Ectodermal cell (in vitro differentiated cells): ENCODE measurements at regions not wholly inside any gene's neighbourhood (a gene's known extent, or its start where the extent isn't known, plus 50 kb on each side); places are given as distances from the start of the nearest gene placed in this dataset.
"Not testable (repeated sequence)": the region's sequence is repeated elsewhere in the genome, so short reads cannot be mapped to it uniquely, and the experiment has no call there.

ENCODE experiments used
- H3K27ac ChIP-seq: 2 replicates; pipeline ENCODE4 v1.7.0; 2013; ENCODE audit warnings: mild to moderate bottlenecking, low read depth, low read length; ENCODE audit not compliant: insufficient read depth, poor library complexity, severe bottlenecking
- H3K27me3 ChIP-seq: 2 replicates; pipeline ENCODE4 v1.7.0; 2013; ENCODE audit warnings: mild to moderate bottlenecking, low read length; ENCODE audit not compliant: insufficient read depth, control insufficient read depth, poor library complexity, severe bottlenecking
- H3K36me3 ChIP-seq: one replicate; pipeline ENCODE4 v1.7.0; 2013; ENCODE audit warnings: low read length; ENCODE audit not compliant: control insufficient read depth, insufficient read depth
- H3K4me1 ChIP-seq: one replicate; pipeline ENCODE4 v1.7.0; 2013; ENCODE audit warnings: low read length; ENCODE audit not compliant: control insufficient read depth, insufficient read depth
- H3K4me3 ChIP-seq: 2 replicates; pipeline ENCODE4 v1.7.0; 2013; ENCODE audit warnings: low read depth, low read length, control low read depth; ENCODE audit not compliant: insufficient read depth
- H3K9me3 ChIP-seq: 2 replicates; pipeline ENCODE4 v1.7.0; 2013; ENCODE audit warnings: mild to moderate bottlenecking, low read length, moderate library complexity; ENCODE audit not compliant: control insufficient read depth
- WGBS, 2 experiments: methylation state at CpG; one replicate each; pipeline ENCODE4 v1.1.7; 2013; ENCODE audit warnings: missing lambda C conversion rate in 2 of 2; 5-methylcytosine and 5-hydroxymethylcytosine counted together

- no peak overlapping the region for H3K27ac ChIP-seq
- no peak overlapping the region for H3K4me3 ChIP-seq
- H3K4me1 ChIP-seq = no peaks in the 10 kb centered on the region
- 93 to 100% methylated on average over 1 of the region's 1 CpG for WGBS, 2 experiments
- no peaks in the 10 kb centered on the region for H3K36me3 ChIP-seq
- no peaks in the 10 kb centered on the region for H3K27me3 ChIP-seq
- H3K9me3 ChIP-seq = no peaks in the 10 kb centered on the region
These were observed 1200.3 kb upstream of the LRRN3 start for GRCh38 chr7:109890622-109891021.

- WGBS, 2 experiments = 98 to 100% methylated on average over 2 of the region's 2 CpGs
These were observed 1197.7 kb upstream of the LRRN3 start for GRCh38 chr7:109893231-109893630.

GRCh38 chr7:109895536-109895935 lies 1195.4 kb upstream of the LRRN3 start:
- Histone ChIP-seq H3K4me3 (no peak overlapping the region), H3K4me1 (no peaks in the 10 kb centered on the region), H3K9me3 (no peaks in the 10 kb centered on the region), H3K27ac (no peak overlapping the region), H3K27me3 (no peaks in the 10 kb centered on the region), H3K36me3 (no peaks in the 10 kb centered on the region)
- 91 to 93% methylated on average over 3 of the region's 3 CpGs for WGBS, 2 experiments

More at GRCh38 chr7:109893231-109893630, 1197.7 kb upstream of the LRRN3 start:
- no peaks in the 10 kb centered on the region for H3K9me3 ChIP-seq
- H3K4me3 ChIP-seq = no peak overlapping the region
- H3K27me3 ChIP-seq = no peaks in the 10 kb centered on the region
- H3K27ac ChIP-seq = no peak overlapping the region
- H3K36me3 ChIP-seq = no peaks in the 10 kb centered on the region
- no peaks in the 10 kb centered on the region for H3K4me1 ChIP-seq

- no peaks in the 10 kb centered on the region for H3K4me1 ChIP-seq
- no peak overlapping the region for H3K27ac ChIP-seq
- no peaks in the 10 kb centered on the region for H3K9me3 ChIP-seq
- 95 to 100% methylated on average over 1 of the region's 1 CpG for WGBS, 2 experiments
- H3K36me3 ChIP-seq = no peaks in the 10 kb centered on the region
- H3K4me3 ChIP-seq = no peak overlapping the region
- H3K27me3 ChIP-seq = no peaks in the 10 kb centered on the region
These were observed 1189.0 kb upstream of the LRRN3 start for GRCh38 chr7:109901926-109902325.

- H3K27me3 ChIP-seq, H3K9me3 ChIP-seq, H3K4me3 ChIP-seq, H3K36me3 ChIP-seq, H3K4me1 ChIP-seq, H3K27ac ChIP-seq: not testable (repeated sequence)
- 90 to 91% methylated on average over 20 to 21 of the region's 21 CpGs for WGBS, 2 experiments
These were observed 1185.4 kb upstream of the LRRN3 start for GRCh38 chr7:109905368-109906065.

GRCh38 chr7:109915670-109916069 lies 1175.3 kb upstream of the LRRN3 start:
- Histone ChIP-seq H3K27ac (no peak overlapping the region), H3K27me3 (no peaks in the 10 kb centered on the region), H3K36me3 (no peaks in the 10 kb centered on the region), H3K9me3 (no peaks in the 10 kb centered on the region), H3K4me1 (no peaks in the 10 kb centered on the region), H3K4me3 (no peak overlapping the region)
- 94 to 97% methylated on average over 3 of the region's 3 CpGs for WGBS, 2 experiments

GRCh38 chr7:109926738-109927137 lies 1164.2 kb upstream of the LRRN3 start:
- Histone ChIP-seq H3K27me3 (no peaks in the 10 kb centered on the region), H3K9me3 (no peaks in the 10 kb centered on the region), H3K27ac (no peak overlapping the region), H3K4me1 (no peaks in the 10 kb centered on the region), H3K36me3 (no peaks in the 10 kb centered on the region), H3K4me3 (no peak overlapping the region)
- WGBS, 2 experiments = 94 to 100% methylated on average over 2 of the region's 2 CpGs

GRCh38 chr7:109930049-109930448 lies 1160.9 kb upstream of the LRRN3 start:
- WGBS, 2 experiments = 57 to 60% methylated on average over 3 of the region's 3 CpGs
- no peak overlapping the region for H3K4me3 ChIP-seq
- H3K4me1 ChIP-seq = no peaks in the 10 kb centered on the region
- no peaks in the 10 kb centered on the region for H3K36me3 ChIP-seq
- H3K9me3 ChIP-seq = no peaks in the 10 kb centered on the region
- H3K27me3 ChIP-seq = no peaks in the 10 kb centered on the region
- no peak overlapping the region for H3K27ac ChIP-seq

GRCh38 chr7:109939207-109939606 lies 1151.7 kb upstream of the LRRN3 start:
- Histone ChIP-seq H3K4me3 (no peak overlapping the region), H3K27ac (no peak overlapping the region), H3K27me3 (no peaks in the 10 kb centered on the region), H3K36me3 (no peaks in the 10 kb centered on the region), H3K9me3 (no peaks in the 10 kb centered on the region), H3K4me1 (no peaks in the 10 kb centered on the region)
- 48 to 59% methylated on average over 2 of the region's 2 CpGs for WGBS, 2 experiments

GRCh38 chr7:109945820-109946518 lies 1145.0 kb upstream of the LRRN3 start:
- Histone ChIP-seq H3K36me3 (no peaks in the 10 kb centered on the region), H3K27me3 (no peaks in the 10 kb centered on the region), H3K27ac (no peak overlapping the region), H3K4me1 (no peaks in the 10 kb centered on the region), H3K4me3 (no peak overlapping the region), H3K9me3 (no peaks in the 10 kb centered on the region)
- 95 to 100% methylated on average over 2 of the region's 4 CpGs for WGBS, 2 experiments
